Panc1 (cell line): ENCODE measurements at regions not wholly inside any gene's neighbourhood (a gene's known extent, or its start where the extent isn't known, plus 50 kb on each side); places are given as distances from the start of the nearest gene placed in this dataset.

ENCODE experiments used
- ATAC-seq: fragments of 200-7000 bp; cut with Tn5 transposase; 2 replicates; pipeline ENCODE4 v1.9.1; 2020; ENCODE audit warnings: mild to moderate bottlenecking, moderate library complexity
- BruUV-seq: library from RNA; stranded (reverse); fragments of 400-500 nt; replicated peaks from 2 replicates; lab custom pipeline; 2021; lab: Mats Ljungman, UMichigan
- CTCF ChIA-PET: fragments of 300-600 bp; sonication (Branson Sonifier 250); formaldehyde crosslinking; loops from one replicate; lab custom pipeline; 2022; ENCODE audit warnings: antibody characterized with exemption; lab: Charles Lee
- POLR2A ChIA-PET: fragments of 300-600 bp; sonication (Branson Sonifier 250); formaldehyde crosslinking; loops from one replicate; lab custom pipeline; 2022; ENCODE audit warnings: antibody characterized with exemption; lab: Charles Lee
- DNase-seq: peaks from one replicate; pipeline ENCODE4 v3.0.0-alpha.2; 2010; ENCODE audit warnings: low read depth, low spot score
- H3K27ac ChIP-seq: 2 replicates; pipeline ENCODE4 v1.5.1; 2011; ENCODE audit warnings: mild to moderate bottlenecking, low read length, inconsistent platforms
- H3K27me3 ChIP-seq: fragments of 200-500 bp; sonication (Bioruptor generic); 2 replicates; pipeline ENCODE4 v1.6.0; 2014; ENCODE audit warnings: low read length, inconsistent platforms; ENCODE audit not compliant: control insufficient read depth, insufficient read depth
- H3K36me3 ChIP-seq: fragments of 200-500 bp; sonication (Bioruptor generic); 2 replicates; pipeline ENCODE4 v1.5.1; 2014; ENCODE audit warnings: inconsistent platforms, mild to moderate bottlenecking, low read length, moderate library complexity; ENCODE audit not compliant: control insufficient read depth, insufficient read depth
- H3K4me1 ChIP-seq: 2 replicates; pipeline ENCODE4 v1.5.1; 2011; ENCODE audit warnings: inconsistent platforms, mild to moderate bottlenecking, low read length, moderate library complexity; ENCODE audit not compliant: control insufficient read depth, insufficient read depth
- H3K4me3 ChIP-seq, 2 experiments: 2 replicates each; pipeline ENCODE4 v1.5.1; 2011 to 2012; ENCODE audit warnings: low read depth in 2 of 2, low read length in 2 of 2, mild to moderate bottlenecking in 2 of 2, inconsistent platforms in 1 of 2, moderate library complexity in 1 of 2
- H3K9me3 ChIP-seq: fragments of 200-500 bp; sonication (Bioruptor generic); 2 replicates; pipeline ENCODE4 v1.5.1; 2014; ENCODE audit warnings: low read depth, mild to moderate bottlenecking, inconsistent platforms, low read length, moderate library complexity; ENCODE audit not compliant: control insufficient read depth, insufficient read depth
- POLR2AphosphoS5 ChIP-seq: IDR thresholded peaks from 2 replicates; pipeline ENCODE4 v1.6.1; 2012; ENCODE audit warnings: mild to moderate bottlenecking, low read depth, low read length, moderate library complexity
- REST ChIP-seq, 2 experiments: IDR thresholded peaks; 2 replicates each; pipeline ENCODE4 v1.6.1; 2011 to 2012; ENCODE audit warnings: low read depth in 2 of 2, control low read depth in 1 of 2, low read length in 1 of 2, mild to moderate bottlenecking in 1 of 2, moderate library complexity in 1 of 2; ENCODE audit not compliant: insufficient read depth in 1 of 2
- SIN3A ChIP-seq: IDR thresholded peaks from 2 replicates; pipeline ENCODE4 v1.6.1; 2012; ENCODE audit warnings: low read depth, mild to moderate bottlenecking, low read length, moderate library complexity, borderline replicate concordance; ENCODE audit not compliant: insufficient read depth
- TCF7L2 ChIP-seq: IDR thresholded peaks from 2 replicates; pipeline ENCODE4 v1.6.1; 2011; ENCODE audit warnings: mild to moderate bottlenecking, low read depth, low read length, inconsistent platforms
- in situ Hi-C: cut with HindIII; loops from 2 replicates; pipeline ENCODE4 v1.10.0; 2016; ENCODE audit warnings: low sequenced_read_pairs, low pct_unique_long_range_greater_than_20kb
- intact Hi-C: fragments of 100-400 bp; cut with micrococcal nuclease; formaldehyde crosslinking; loops from one replicate; pipeline ENCODE4 v1.10.0; 2022; ENCODE audit not compliant: unreplicated experiment
- TF ChIP-seq, protein P1 (sequence below): fragments of 450-650 bp; IDR thresholded peaks from 2 replicates; pipeline ENCODE4 v1.5.1; 2017; ENCODE audit warnings: mild to moderate bottlenecking

DNA sequence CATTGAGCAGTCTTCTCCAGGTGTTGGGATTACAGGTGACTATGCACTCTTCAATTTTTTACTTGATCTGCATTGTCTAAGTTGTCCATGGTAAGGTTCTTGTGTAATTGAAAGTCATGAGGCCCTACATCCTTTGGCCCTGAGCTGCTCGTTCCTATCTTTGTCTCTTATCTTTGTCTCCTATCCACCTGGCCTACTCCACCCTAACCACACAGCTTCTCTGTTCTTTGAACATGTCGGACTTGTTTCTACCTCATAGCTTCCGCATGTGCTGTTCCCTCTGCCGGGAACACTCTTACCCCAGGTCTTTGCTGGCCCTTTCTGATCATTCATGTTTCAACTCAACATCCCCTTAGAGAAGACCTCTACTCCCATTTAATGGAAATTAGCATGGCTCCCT, 194.8 kb upstream of the TBX3 start:
- Histone ChIP-seq H3K4me3 (no peak overlapping the region), H3K27ac (no peak overlapping the region), H3K27me3 (no peaks in the 10 kb centered on the region), H3K9me3 (no peaks in the 10 kb centered on the region), H3K4me1 (no peaks in the 10 kb centered on the region), H3K36me3 (no peaks in the 10 kb centered on the region)
- in situ Hi-C loops (no loop called here), intact Hi-C loops (no loop called here)
- ATAC-seq (no peak), DNase-seq (no peak)
- BruUV-seq, result no TSS peak
- POLR2A ChIA-PET, result no interaction called here
- CTCF ChIA-PET, result no interaction called here
- TF ChIP-seq TCF7L2 (no peak), REST (IDR thresholded peaks at IDR 0.05; ENCODE audit: insufficient read depth in 1 of 2, low read depth in 2 of 2, low read length in 1 of 2) (no peak), SIN3A (no peak), POLR2AphosphoS5 (no peak)
- TF ChIP-seq, protein P1, sequence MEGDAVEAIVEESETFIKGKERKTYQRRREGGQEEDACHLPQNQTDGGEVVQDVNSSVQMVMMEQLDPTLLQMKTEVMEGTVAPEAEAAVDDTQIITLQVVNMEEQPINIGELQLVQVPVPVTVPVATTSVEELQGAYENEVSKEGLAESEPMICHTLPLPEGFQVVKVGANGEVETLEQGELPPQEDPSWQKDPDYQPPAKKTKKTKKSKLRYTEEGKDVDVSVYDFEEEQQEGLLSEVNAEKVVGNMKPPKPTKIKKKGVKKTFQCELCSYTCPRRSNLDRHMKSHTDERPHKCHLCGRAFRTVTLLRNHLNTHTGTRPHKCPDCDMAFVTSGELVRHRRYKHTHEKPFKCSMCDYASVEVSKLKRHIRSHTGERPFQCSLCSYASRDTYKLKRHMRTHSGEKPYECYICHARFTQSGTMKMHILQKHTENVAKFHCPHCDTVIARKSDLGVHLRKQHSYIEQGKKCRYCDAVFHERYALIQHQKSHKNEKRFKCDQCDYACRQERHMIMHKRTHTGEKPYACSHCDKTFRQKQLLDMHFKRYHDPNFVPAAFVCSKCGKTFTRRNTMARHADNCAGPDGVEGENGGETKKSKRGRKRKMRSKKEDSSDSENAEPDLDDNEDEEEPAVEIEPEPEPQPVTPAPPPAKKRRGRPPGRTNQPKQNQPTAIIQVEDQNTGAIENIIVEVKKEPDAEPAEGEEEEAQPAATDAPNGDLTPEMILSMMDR, result no peak

- no peak for DNase-seq
- no peaks in the 10 kb centered on the region for H3K27me3 ChIP-seq
- no peaks in the 10 kb centered on the region for H3K36me3 ChIP-seq
- TF ChIP-seq POLR2AphosphoS5 (no peak), TCF7L2 (no peak), SIN3A (no peak), REST (IDR thresholded peaks at IDR 0.05; ENCODE audit: insufficient read depth in 1 of 2, low read depth in 2 of 2, low read length in 1 of 2) (no peak)
- TF ChIP-seq, protein P1, result no peak
- H3K4me3 ChIP-seq, result no peak overlapping the region
- no peaks in the 10 kb centered on the region for H3K9me3 ChIP-seq
- in situ Hi-C loops, result no loop called here
- CTCF ChIA-PET, result no interaction called here
- BruUV-seq, result no TSS peak
- H3K27ac ChIP-seq, result no peak overlapping the region
- POLR2A ChIA-PET, result no interaction called here
- intact Hi-C loops, result no loop called here
- ATAC-seq, result no peak
- H3K4me1 ChIP-seq, result no peaks in the 10 kb centered on the region
Measured at GRCh38 chr12:114876968-114877680, 193.1 kb upstream of the TBX3 start.
